Chondrocyte (in vitro differentiated cells): ENCODE measurements at regions not wholly inside any gene's neighbourhood (a gene's known extent, or its start where the extent isn't known, plus 50 kb on each side); places are given as distances from the start of the nearest gene placed in this dataset.
"Not testable (repeated sequence)": the region's sequence is repeated elsewhere in the genome, so short reads cannot be mapped to it uniquely, and the experiment has no call there.

Experiments used
- DNase-seq: peaks from one replicate; pipeline ENCODE4 v3.0.0; 2021; ENCODE audit warnings: mixed read lengths, low spot score
- H3K27ac Mint-ChIP-seq: one replicate; pipeline ENCODE4 v1.8.0; 2021; ENCODE audit warnings: mild to moderate bottlenecking, moderate library complexity, mixed read lengths; ENCODE audit not compliant: unreplicated experiment
- H3K27me3 Mint-ChIP-seq: 2 replicates; pipeline ENCODE4 v1.8.0; 2021; ENCODE audit warnings: low read depth, mixed read lengths
- H3K36me3 Mint-ChIP-seq: 2 replicates; pipeline ENCODE4 v1.8.0; 2021; ENCODE audit warnings: low read depth, mixed read lengths
- H3K4me1 Mint-ChIP-seq: 2 replicates; pipeline ENCODE4 v1.8.0; 2021; ENCODE audit warnings: low read depth, mild to moderate bottlenecking, mixed read lengths
- H3K4me3 Mint-ChIP-seq: one replicate; pipeline ENCODE4 v1.8.0; 2021; ENCODE audit warnings: mild to moderate bottlenecking, moderate library complexity, mixed read lengths; ENCODE audit not compliant: unreplicated experiment
- H3K9me3 Mint-ChIP-seq: 2 replicates; pipeline ENCODE4 v1.8.0; 2021; ENCODE audit warnings: low read depth, mixed read lengths
- CTCF ChIP-seq: fragments of 200-600 bp; sonication (generic); IDR thresholded peaks from 2 replicates; pipeline ENCODE4 v1.5.0; 2021; ENCODE audit warnings: antibody characterized with exemption, mild to moderate bottlenecking, moderate library complexity

GRCh38 chr1:125118147-125118993 lies 3933.6 kb downstream of the SRGAP2C start:
- Mint-ChIP-seq H3K27me3 (no peaks in the 10 kb centered on the region), H3K9me3 (peaks cover 17% of the 10 kb centered on the region)

GRCh38 chr1:125119024-125119441 lies 3934.3 kb downstream of the SRGAP2C start:
- Mint-ChIP-seq H3K4me1 (no peaks in the 10 kb centered on the region), H3K36me3 (peaks cover 3% of the 10 kb centered on the region), H3K27me3 (no peaks in the 10 kb centered on the region), H3K9me3 (peaks cover 21% of the 10 kb centered on the region), H3K27ac (no peak overlapping the region), H3K4me3 (no peak overlapping the region)
- DNase-seq = no peak
- TF ChIP-seq CTCF = no peak

More at GRCh38 chr1:125118147-125118993, 3933.6 kb downstream of the SRGAP2C start:
- DNase-seq = no peak
- H3K36me3 Mint-ChIP-seq = peaks cover 3% of the 10 kb centered on the region
- no peak for TF ChIP-seq CTCF
- H3K4me3 Mint-ChIP-seq = no peak overlapping the region
- H3K4me1 Mint-ChIP-seq = no peaks in the 10 kb centered on the region
- H3K27ac Mint-ChIP-seq = no peak overlapping the region

- H3K4me3 Mint-ChIP-seq, H3K27me3 Mint-ChIP-seq, H3K4me1 Mint-ChIP-seq, H3K36me3 Mint-ChIP-seq, H3K27ac Mint-ChIP-seq: not testable (repeated sequence)
- H3K9me3 Mint-ChIP-seq = peaks cover 27% of the 10 kb centered on the region
- peak; percentile 72 for DNase-seq
Measured at GRCh38 chr1:125119566-125120205, 3934.9 kb downstream of the SRGAP2C start.

- not testable (repeated sequence) for H3K36me3 Mint-ChIP-seq, DNase-seq, H3K27me3 Mint-ChIP-seq, H3K4me1 Mint-ChIP-seq, H3K4me3 Mint-ChIP-seq
- H3K27ac Mint-ChIP-seq = peak overlapping the region; percentile 49
- peaks cover 34% of the 10 kb centered on the region for H3K9me3 Mint-ChIP-seq
Measured at GRCh38 chr1:125122579-125122978, 3937.8 kb downstream of the SRGAP2C start.
